NCI-H2196 treated with DMSO at 0.1 percent for 48 hours (cell line): ENCODE measurements at regions not wholly inside any gene's neighbourhood (a gene's known extent, or its start where the extent isn't known, plus 50 kb on each side); places are given as distances from the start of the nearest gene placed in this dataset.
"Not testable (repeated sequence)": the region's sequence is repeated elsewhere in the genome, so short reads cannot be mapped to it uniquely, and the experiment has no call there.

Experiments
- DNase-seq: peaks from one replicate; lab custom pipeline; 2025; ENCODE audit not compliant: unreplicated experiment; lab: John Stamatoyannopoulos, UW

DNA sequence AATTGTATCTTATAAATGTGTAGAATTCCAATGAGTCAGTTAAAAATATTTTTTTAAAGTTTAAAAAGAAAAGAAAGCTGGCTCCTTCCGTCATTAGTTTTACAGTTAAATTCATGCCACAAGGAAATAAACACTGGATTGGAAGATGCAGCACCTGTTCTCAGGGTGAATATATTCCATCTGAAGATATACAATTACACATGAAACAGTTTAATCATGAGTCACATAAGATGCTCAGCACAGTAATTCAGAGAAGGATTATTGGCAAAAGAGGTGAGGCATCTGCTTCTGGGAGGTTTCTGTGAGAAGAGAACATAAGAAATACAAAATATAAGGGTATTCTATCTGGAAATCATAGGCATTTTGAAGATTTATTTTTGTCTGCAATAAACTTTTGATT lies 376.5 kb upstream of the SORCS1 start:
- DNase-seq, result no peak

DNA sequence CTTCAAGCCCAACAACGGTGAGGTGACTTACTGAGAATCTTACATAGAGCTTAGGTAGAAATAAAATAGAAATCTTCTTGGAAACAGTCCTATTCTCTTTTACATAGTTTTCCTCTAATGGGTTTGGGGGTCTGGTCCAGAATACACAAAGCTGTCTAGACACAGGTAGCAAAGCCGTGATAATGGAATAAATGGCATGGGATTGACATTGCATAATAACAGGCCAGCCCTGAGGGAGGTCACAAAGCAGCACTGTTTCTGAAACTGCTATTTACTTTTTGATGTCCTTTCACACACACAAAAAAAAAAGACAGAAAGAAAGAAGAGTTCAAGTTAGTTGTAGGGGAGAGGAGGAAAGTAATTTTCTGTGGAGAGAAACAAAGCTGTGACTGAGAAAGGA lies 364.8 kb upstream of the SORCS1 start:
- DNase-seq, result no peak

DNA sequence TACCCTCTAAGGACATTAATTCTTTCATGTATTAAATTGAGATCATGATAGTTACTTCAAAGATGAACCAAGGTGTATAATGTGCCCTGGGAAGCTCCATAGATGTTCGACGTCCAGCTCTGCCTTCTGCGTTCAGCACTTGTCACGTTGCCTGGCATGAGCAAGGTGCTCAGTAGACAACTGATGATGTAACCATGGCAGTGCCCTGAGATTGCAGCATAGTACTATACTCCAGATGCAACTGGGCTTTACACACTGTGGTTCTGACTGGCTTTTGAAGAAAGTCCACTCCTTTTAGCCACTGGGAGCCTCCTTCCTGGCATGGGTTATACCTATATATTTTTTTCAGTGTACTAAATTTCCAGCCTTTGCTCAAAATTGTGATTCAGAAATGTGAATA lies 355.8 kb upstream of the SORCS1 start:
- DNase-seq, result no peak

DNA sequence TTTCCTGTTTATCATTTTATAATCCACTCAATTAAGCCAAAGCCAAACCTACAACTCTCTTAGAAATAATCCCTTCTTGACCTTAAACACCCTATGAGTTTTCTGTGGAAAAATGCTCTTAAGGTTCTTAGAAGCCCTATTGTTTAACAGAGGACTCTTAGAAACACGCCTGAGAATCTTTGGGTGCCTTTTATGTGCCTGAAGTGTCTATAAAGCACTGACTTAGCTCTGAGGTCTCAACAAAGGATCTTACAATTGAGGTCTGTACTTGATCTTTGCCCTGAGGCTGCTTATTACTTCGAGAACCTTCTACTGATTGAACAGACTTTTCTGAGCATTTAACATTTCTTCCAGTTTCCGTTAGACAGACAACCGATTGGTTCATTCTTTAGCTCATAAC lies 353.3 kb upstream of the SORCS1 start:
- DNase-seq, result no peak

DNA sequence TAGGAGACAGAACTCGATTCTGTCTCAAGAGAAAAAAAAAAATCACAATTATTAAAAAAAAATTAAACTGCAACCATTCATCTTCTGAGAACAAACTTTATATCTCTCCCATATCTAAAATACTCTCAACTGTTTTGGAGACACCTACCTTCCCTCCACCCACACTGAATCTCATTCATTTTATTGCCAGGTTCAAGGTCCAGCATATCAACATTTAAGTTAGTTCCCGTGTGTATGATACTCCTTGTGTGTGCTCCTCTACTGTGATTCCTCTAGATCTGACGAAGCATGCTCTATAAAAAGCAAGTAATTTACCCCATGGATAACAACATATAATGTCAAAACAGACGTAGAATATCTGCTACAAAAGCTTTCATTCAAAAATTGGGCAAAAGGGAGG lies 351.8 kb upstream of the SORCS1 start:
- DNase-seq, result no peak

DNA sequence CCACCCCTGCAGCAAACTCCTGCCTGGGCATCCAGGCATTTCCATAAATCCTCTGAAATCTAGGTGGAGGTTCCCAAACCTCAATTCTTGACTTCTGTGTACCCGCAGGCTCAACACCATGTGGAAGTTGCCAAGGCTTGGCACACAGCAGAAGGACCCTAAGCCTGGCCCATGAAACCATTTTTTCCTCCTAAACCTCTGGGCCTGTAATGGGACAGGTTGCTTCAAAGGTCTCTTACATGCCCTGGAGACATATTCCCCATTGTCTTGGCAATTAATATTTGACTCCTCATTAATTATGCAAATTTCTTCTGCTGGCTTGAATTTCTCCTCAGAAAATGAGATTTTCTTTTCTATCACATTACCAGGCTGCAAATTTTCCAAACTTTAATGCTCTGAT lies 339.5 kb upstream of the SORCS1 start:
- DNase-seq, result not testable (repeated sequence)

DNA sequence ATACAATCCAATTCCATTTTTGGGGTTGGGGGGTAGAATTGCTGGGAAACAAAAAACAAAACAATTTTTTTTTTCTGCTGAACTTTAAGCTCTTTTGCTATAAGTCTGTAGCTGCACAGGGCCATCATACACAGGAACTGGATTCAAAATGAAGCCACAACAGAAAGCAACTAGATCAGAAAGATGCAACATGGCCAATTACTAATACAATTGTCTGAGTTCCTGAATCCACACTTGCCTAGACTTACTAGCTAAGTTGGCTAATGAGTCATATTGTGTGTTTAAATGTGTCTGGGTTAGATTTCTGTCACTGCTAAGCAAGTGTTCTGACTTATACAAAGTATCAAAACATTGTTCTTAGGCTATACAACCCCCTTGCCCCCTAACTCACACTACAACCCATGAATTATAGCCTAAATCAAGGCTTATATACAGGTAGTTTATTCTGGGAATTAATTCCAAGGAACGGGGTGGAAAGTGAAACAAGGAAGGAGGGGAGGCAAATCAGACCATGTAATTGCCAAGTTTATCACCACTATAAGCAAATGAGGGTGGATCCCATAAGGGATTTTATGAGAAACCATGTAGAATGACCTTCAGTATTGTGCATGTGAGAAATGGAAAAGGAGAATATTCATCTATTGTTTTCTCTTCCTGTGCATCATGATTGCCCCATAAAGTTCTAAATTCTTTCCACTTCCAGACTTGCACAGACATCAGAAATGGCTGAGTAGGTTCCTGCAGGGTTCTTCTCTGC lies 337.9 kb upstream of the SORCS1 start:
- DNase-seq, result no peak

DNA sequence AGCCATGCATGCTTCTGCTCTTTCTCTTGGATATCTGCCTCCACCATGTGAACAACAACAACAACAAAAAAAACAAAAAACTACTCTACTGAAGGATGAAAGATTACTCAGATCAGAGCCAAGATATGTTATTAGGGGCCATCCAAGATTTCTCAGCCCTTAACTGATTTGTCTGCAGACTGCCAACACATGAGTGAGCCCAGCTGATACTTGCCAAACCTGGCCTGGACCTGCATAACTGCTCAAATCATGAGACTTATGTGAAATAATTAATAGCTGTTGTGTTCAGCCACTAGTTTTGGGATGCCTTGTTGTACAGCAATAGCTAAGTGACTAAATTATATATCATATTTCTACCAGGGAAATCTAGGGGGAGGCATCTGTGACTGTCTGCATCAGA lies 334.5 kb upstream of the SORCS1 start:
- DNase-seq, result no peak

DNA sequence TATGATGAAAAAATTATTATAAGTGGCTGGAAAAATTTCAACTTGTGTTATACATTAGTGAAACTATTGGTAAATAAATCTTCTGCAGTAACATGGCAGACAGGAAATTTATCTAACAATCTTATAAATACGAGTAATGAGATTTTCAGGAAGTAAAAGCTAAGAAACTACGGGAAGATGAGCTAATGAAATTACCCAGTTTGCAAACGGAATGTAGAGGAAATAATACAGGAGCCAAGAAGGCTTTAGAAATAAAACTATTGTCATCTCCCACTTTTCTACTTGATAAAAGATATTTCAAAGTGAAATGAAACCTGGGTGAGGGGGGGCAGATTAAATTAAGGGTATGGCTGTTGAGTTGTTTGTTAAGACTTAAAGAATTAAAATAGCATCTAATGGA lies 332.5 kb upstream of the SORCS1 start:
- no peak for DNase-seq

DNA sequence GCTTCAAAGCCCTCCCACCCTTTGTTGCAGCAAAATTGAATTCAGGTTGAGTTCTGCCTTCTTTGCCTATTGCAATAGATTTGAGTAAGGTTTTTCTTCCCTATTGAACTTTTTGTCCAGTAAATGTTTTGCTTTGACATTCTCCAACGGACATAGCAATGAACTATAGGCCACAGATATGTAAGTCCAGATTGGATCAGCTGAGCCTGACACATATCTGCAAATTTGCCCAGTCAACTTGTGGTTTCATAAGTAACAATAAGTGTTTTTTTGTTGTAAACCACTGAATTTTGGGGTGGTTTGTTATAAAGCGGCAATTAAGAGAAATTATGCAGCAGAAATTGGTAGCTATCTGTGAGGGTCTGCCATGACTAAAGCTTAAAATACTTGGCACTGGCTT lies 332.1 kb upstream of the SORCS1 start:
- DNase-seq, result no peak

DNA sequence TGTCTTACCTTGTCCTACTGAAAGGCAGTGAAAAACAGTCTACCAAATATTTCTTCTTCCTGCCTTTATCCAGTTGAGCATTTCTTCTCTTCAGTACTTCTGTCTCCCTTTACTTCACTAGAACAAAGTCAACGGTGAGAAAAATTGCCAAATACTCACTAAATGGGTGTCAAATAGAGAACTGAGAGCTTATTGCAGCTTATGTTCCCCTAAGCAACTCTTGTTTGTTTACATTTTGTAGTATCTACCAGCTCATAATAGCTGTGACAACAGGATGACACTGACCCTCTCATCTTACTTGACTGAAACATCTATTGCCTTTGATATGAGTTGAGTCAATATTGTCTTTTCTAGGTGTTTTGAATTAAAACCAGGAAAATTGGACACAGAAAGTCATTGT lies 327.9 kb upstream of the SORCS1 start:
- no peak for DNase-seq

DNA sequence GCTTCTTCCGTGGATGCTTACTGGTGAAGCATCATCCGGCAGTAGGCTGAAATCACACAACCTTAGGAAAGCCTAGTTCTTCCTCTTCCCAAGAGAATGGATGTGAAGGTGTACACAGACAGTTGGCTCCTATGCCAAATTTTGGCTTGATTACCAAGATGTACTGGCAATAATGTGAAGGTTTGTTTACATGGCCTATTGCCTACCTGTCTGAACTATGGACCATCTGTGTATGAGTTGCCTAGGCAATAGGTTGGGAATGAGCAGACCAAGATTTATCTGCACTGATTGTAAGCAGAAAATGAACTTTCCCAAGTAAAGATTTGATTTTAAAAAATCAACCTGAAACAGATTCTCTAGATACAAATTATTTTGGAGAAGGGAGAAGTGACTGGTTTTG lies 325.9 kb upstream of the SORCS1 start:
- DNase-seq, result no peak

DNA sequence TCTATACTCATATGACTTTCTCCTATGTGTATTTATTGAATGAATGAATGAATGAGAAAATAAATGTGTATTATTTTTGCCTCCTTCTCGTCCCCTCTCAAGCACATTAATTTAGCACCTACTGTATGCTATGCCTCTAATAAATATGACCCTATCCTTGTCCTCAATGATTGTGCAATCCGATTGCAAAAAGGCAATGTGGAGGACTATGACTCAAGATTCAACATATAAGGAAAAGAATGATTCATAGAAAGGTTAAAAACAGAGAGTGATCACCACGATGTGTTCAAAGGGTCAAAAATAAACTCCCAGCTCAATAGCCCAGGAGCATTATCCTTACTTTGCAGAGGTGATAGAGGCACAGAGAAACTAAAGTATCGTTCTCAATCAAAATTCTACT lies 322.8 kb upstream of the SORCS1 start:
- DNase-seq, result no peak

DNA sequence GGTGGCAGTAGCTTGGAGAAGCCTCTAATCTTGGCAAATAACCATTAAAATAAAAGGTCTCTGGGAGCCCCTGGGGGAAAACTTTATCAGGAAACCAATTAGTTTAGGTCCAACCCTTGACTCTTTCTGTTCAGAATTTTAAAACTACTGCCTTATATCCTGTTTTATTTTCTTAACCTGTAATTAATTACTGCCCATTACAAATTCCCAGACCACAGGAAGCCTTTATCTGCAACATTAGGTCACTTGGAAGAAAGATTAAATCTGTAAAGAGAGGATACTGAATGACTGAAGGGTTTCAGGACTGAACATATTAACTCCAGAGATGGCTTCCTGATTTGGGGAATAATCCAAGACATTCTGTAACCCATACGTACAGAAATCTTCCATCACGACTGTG lies 320.5 kb upstream of the SORCS1 start:
- no peak for DNase-seq

DNA sequence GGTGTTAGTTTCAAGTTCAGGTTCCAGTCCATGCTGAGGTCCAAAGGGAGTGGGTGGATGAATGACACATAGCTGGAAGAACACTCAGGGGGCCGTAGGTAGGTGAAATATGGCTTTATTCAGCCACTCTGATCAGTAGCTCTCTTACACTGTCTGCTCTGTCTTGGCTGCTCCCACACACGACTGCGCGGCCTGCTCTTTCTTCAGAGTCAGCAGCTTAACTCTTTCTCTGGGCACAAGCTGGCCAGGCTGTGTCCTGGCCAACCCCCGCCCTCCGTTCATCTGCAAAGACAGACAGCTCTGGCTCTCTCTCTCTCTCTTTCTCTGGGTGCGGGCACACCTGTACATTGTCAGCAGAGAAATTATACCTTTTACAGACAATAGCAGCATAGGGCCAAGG lies 317.4 kb upstream of the SORCS1 start:
- no peak for DNase-seq

DNA sequence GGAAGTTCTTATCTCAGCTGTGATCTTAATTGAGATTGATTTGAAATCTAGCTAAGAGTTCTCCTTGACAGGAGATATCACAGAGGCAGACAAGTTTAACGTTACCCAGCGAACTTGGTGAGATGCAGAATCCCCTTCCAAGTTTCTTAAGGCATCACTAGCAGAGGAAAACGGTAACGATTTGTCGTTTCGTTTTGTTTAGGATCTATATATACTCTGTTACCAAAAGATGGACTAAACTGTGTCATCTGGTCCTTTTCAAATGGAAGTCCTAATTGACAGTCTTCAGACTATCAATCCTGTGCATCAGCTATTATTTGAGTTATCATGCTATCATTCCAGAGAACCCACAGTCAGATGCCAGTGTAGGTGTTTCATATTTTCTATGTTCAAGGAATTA lies 316.7 kb upstream of the SORCS1 start:
- no peak for DNase-seq

DNA sequence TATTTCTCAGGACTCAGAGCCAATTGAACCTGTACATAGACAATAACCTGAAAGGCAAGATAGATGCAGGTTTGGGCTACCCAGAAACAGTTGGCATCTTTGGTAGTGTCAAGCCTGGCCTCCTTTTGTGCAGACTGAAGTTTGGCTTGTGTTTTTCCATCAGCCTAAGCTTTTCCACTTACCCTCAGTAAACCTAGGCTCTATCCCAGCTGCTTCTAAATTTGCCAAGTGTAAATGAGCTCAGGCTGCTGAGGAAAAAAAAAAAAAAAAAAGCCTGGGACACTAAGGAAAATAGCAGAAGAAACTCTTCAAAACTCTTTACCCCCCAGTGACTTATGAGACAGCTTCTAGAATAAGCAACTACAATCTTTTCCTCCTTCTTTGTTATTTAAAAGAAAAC lies 316.3 kb upstream of the SORCS1 start:
- DNase-seq, result no peak

DNA sequence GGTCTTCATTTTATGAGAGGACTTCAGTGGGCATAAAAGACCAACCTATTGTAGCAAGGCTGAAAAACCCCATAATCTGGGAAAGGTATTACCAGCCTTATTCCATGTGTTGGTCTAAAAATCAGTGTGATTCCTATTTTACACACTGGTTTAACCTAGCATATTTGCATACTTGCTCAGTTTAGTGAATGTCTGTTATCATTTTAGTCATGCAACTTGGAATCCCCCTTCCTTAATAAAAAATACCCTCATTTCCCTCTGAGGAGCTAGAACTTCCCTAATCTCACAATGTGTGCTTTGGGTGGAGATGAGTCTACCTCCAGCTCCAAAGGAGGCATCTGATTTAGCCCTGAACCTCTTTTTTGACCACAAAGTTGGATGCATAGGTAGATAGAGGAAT lies 312.8 kb upstream of the SORCS1 start:
- DNase-seq, result no peak

DNA sequence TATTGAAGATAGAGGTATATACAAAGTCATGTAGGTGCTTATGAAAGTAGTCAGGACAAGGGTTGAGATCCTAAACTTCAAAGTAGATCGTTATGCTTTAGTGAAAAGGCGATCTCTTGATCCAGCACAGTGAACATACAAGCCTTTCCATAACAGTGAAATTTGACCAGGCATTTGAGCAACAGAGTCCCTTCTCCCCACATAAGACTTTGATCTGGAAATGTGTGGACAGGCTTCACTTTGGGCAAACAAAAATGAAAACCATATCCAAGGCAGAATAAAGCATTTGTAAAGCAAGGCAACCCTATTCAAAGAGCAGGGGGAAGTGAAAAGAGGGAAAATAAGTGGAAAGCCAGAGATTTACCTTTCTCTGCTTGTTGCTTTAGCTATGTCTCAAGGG lies 311.9 kb upstream of the SORCS1 start:
- DNase-seq, result no peak

DNA sequence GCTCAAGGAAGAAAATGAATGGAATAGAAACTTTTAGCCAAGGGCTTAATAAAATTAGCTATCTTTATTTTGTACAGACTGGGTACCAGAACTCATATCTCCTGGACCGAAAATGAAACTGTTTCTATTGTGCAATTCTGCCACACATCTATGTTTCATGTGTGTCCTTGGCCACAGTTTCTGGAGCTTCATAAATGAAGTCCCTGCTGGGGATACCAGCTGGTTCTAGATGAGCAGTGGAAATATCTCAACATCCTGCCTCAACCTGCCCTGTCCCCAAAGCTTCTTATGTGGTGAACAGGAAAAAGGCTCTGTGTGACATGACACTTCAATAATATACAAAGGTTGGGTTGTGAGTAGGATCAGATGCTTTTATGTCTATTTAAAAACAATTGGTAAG lies 310.1 kb upstream of the SORCS1 start:
- DNase-seq, result no peak

DNA sequence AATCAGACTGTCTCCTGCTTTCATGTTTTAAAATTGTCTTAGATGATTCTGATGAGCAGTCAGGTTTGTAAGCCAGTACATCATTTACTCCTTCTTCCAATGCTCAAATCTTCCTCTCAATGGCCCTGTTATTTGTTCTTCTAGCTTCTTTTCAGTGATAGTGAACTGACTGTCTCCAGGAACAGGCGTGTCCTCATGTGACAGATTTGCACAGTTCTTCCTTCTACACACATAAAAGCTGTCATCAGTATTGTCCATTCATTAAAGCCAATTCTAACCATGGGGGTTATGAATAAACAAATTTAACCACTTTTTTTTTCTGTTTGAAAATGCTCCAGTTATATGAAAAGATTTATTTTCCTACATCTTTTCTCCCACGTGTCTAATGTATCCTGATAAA lies 308.7 kb upstream of the SORCS1 start:
- DNase-seq, result no peak

DNA sequence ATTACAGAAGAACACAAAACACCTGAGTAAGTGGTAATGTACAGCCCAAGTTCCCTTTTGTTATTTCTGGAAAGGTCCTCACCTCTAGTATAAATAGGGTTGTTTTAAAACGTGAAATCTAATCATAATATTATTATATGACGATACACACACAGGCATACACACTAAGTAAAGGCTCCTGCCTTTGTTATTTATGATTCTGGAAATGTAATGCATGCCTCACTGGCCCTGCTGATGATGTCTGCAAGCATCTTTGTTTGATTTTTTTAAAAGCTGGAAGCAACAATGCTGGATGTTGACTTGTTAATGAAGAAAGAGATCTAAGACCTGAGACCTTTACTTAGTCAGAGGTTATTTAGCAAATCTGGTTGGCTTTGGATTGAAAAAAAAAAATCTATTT lies 307.4 kb upstream of the SORCS1 start:
- DNase-seq, result no peak

DNA sequence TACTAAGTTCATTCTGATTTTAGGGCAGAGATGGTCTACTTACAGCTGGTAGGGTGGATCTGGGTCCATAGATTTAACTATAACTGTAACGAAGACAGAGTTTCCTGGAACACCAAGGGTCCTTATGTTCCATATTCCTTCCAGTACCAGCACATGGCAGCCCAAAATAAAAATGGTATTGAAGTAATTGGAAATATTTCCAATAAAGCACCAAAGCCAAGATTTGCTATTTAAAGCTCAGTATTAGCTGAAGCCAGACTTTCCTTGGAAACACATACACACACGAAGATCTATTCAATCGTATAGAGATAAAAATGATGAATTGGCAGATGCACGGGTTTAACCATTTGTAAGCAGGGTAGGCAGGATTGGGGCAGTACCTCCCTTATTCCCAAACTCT lies 289.1 kb upstream of the SORCS1 start:
- DNase-seq, result no peak

DNA sequence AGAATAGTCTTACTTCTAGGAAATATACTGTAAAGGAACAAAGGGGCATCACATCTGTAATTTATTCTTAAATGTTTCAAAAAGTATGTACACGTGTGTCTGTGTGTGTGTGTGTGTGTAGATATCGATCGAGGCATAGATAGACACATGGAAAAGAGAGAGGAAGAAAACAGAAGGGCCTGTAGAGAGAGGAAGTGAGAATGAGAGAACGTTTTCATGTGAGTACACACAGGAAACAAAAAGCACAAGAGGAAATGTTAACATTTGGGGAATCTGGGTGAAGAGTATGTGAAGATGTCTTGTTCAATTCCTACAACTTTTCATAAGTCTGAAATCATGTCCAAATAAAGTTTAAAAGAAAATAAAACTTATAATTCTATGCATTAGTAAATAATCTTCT lies 286.5 kb upstream of the SORCS1 start:
- DNase-seq, result no peak
